RWPE2 (cell line): ENCODE measurements at regions not wholly inside any gene's neighbourhood (a gene's known extent, or its start where the extent isn't known, plus 50 kb on each side); places are given as distances from the start of the nearest gene placed in this dataset.

Experiments
- ATAC-seq: fragments of 200-7000 bp; cut with Tn5 transposase; 3 replicates; pipeline ENCODE4 v1.9.1; 2021; ENCODE audit warnings: low read depth
- DNase-seq: peaks from one replicate; pipeline ENCODE4 v3.0.0-alpha.2; 2020; ENCODE audit warnings: low spot score
- H3K27ac ChIP-seq: fragments of 450-650 bp; 2 replicates; pipeline ENCODE4 v1.5.1; 2017; ENCODE audit warnings: mild to moderate bottlenecking; ENCODE audit not compliant: poor library complexity, severe bottlenecking
- H3K27me3 ChIP-seq: fragments of 250-450 bp; sonication (Bioruptor Pico); 2 replicates; pipeline ENCODE4 v1.5.1; 2021; ENCODE audit warnings: mild to moderate bottlenecking, moderate library complexity; ENCODE audit not compliant: insufficient read depth, poor library complexity, severe bottlenecking
- H3K36me3 ChIP-seq: fragments of 250-450 bp; sonication (Bioruptor Pico); 2 replicates; pipeline ENCODE4 v1.5.1; 2020; ENCODE audit warnings: low read depth, mild to moderate bottlenecking, moderate library complexity
- H3K4me1 ChIP-seq: fragments of 250-450 bp; sonication (Bioruptor Pico); 2 replicates; pipeline ENCODE4 v1.5.1; 2021; ENCODE audit warnings: mild to moderate bottlenecking, moderate library complexity; ENCODE audit not compliant: insufficient read depth, poor library complexity, severe bottlenecking
- H3K4me3 ChIP-seq: fragments of 250-450 bp; sonication (Bioruptor Pico); 2 replicates; pipeline ENCODE4 v1.5.1; 2021; ENCODE audit warnings: mild to moderate bottlenecking, moderate library complexity; ENCODE audit not compliant: severe bottlenecking
- H3K9me3 ChIP-seq: fragments of 250-450 bp; sonication (Bioruptor Pico); 2 replicates; pipeline ENCODE4 v1.5.1; 2021; ENCODE audit warnings: mild to moderate bottlenecking, moderate library complexity; ENCODE audit not compliant: severe bottlenecking
- CTCF ChIP-seq: fragments of 450-650 bp; IDR thresholded peaks from one replicate; pipeline ENCODE4 v1.5.1; 2017; ENCODE audit warnings: mild to moderate bottlenecking, moderate library complexity; ENCODE audit not compliant: poor library complexity, severe bottlenecking

GRCh38 chr2:118693287-118693822 lies 154.1 kb downstream of the EN1 start:
- H3K27me3 ChIP-seq = no peaks in the 10 kb centered on the region
- TF ChIP-seq CTCF = no peak
- peaks cover 8% of the 10 kb centered on the region for H3K4me1 ChIP-seq
- H3K9me3 ChIP-seq = no peaks in the 10 kb centered on the region
- ATAC-seq (no peak), DNase-seq (no peak)
- H3K4me3 ChIP-seq = no peak overlapping the region
- no peaks in the 10 kb centered on the region for H3K36me3 ChIP-seq
- H3K27ac ChIP-seq = no peak overlapping the region

- H3K4me3 ChIP-seq = no peak overlapping the region
- no peak for ATAC-seq
- no peak for DNase-seq
- no peak for TF ChIP-seq CTCF
- no peaks in the 10 kb centered on the region for H3K9me3 ChIP-seq
- no peaks in the 10 kb centered on the region for H3K27me3 ChIP-seq
- no peak overlapping the region for H3K27ac ChIP-seq
- H3K36me3 ChIP-seq = no peaks in the 10 kb centered on the region
- H3K4me1 ChIP-seq = peaks cover 22% of the 10 kb centered on the region
These were observed 157.6 kb downstream of the EN1 start for GRCh38 chr2:118689874-118690273.

GRCh38 chr2:118689456-118689855 lies 158.0 kb downstream of the EN1 start:
- Histone ChIP-seq H3K27ac (no peak overlapping the region), H3K27me3 (no peaks in the 10 kb centered on the region), H3K4me3 (no peak overlapping the region), H3K4me1 (peaks cover 22% of the 10 kb centered on the region), H3K36me3 (no peaks in the 10 kb centered on the region), H3K9me3 (no peaks in the 10 kb centered on the region)
- no peak for TF ChIP-seq CTCF
- DNase-seq (no peak), ATAC-seq (no peak)

- peaks cover 22% of the 10 kb centered on the region for H3K4me1 ChIP-seq
- no peak for TF ChIP-seq CTCF
- DNase-seq (no peak), ATAC-seq (no peak)
- H3K27ac ChIP-seq = no peak overlapping the region
- H3K36me3 ChIP-seq = no peaks in the 10 kb centered on the region
- H3K9me3 ChIP-seq = no peaks in the 10 kb centered on the region
- no peak overlapping the region for H3K4me3 ChIP-seq
- H3K27me3 ChIP-seq = no peaks in the 10 kb centered on the region
These were observed 158.4 kb downstream of the EN1 start for GRCh38 chr2:118689033-118689432.

GRCh38 chr2:118687698-118688097 lies 159.8 kb downstream of the EN1 start:
- Histone ChIP-seq H3K27ac (peak overlapping the region; percentile 58), H3K36me3 (no peaks in the 10 kb centered on the region), H3K4me1 (peaks cover 22% of the 10 kb centered on the region), H3K27me3 (no peaks in the 10 kb centered on the region), H3K4me3 (no peak overlapping the region), H3K9me3 (no peaks in the 10 kb centered on the region)
- ATAC-seq = peak; percentile 69
- DNase-seq = no peak
- no peak for TF ChIP-seq CTCF
